SK-N-SH (cell line): ENCODE measurements at regions not wholly inside any gene's neighbourhood (a gene's known extent, or its start where the extent isn't known, plus 50 kb on each side); places are given as distances from the start of the nearest gene placed in this dataset.

Experiments
- CTCF ChIA-PET: fragments of 300-600, 350-600 bp; formaldehyde crosslinking; extraction: SDS; loops from one replicate; lab custom pipeline; 2021; lab: Yijun Ruan, JAX
- POLR2A ChIA-PET: fragments of 350-600 bp; sonication (Branson Sonifier 250); formaldehyde crosslinking; extraction: SDS; loops from one replicate; lab custom pipeline; 2020; ENCODE audit warnings: antibody characterized with exemption, inconsistent platforms; lab: Yijun Ruan, JAX
- DNase-seq: peaks from one replicate; pipeline ENCODE4 v3.0.0; 2012
- H2AFZ ChIP-seq: fragments of 200-600 bp; sonication (generic); 2 replicates; pipeline ENCODE4 v1.8.1; 2016; ENCODE audit warnings: antibody characterized with exemption, mild to moderate bottlenecking, low read depth
- H3F3A ChIP-seq: fragments of 200-600 bp; sonication (generic); replicated peaks from 2 replicates; pipeline ENCODE3; 2016; ENCODE audit warnings: antibody characterized with exemption, mild to moderate bottlenecking; ENCODE audit not compliant: insufficient read depth
- H3K27ac ChIP-seq, 2 experiments: fragments of 200-500 bp in 1 of 2; fragments of 200-600 bp in 1 of 2; sonication (Bioruptor generic) in 1 of 2; sonication (generic), shearing (Covaris generic) in 1 of 2; 2 replicates each; pipeline versions ENCODE4 v1.5.1 to v1.6.1; 2014 to 2016; ENCODE audit warnings: low read depth in 2 of 2, inconsistent platforms in 1 of 2, low read length in 1 of 2, mild to moderate bottlenecking in 1 of 2, mixed read lengths in 1 of 2
- H3K27me3 ChIP-seq: fragments of 200-600 bp; sonication (generic), shearing (Covaris generic); 2 replicates; pipeline ENCODE4 v1.6.1; 2016; ENCODE audit warnings: mixed run types; ENCODE audit not compliant: insufficient read depth
- H3K36me3 ChIP-seq, 2 experiments: fragments of 200-500 bp in 1 of 2; fragments of 200-600 bp in 1 of 2; sonication (Bioruptor generic) in 1 of 2; sonication (generic) in 1 of 2; replicated peaks in 1 of 2; 2 replicates each; pipeline versions ENCODE3 to v1.5.1; 2014 to 2016; ENCODE audit warnings: low read length in 1 of 2, mild to moderate bottlenecking in 1 of 2; ENCODE audit not compliant: insufficient read depth in 2 of 2, control insufficient read depth in 1 of 2
- H3K4me1 ChIP-seq, 2 experiments: fragments of 200-500 bp in 1 of 2; fragments of 200-600 bp in 1 of 2; sonication (Bioruptor generic) in 1 of 2; sonication (generic), shearing (Covaris generic) in 1 of 2; 2 replicates each; pipeline versions ENCODE4 v1.5.1 to v1.6.1; 2014 to 2016; ENCODE audit warnings: low read depth in 1 of 2, low read length in 1 of 2, mixed run types in 1 of 2; ENCODE audit not compliant: insufficient read depth in 2 of 2, control insufficient read depth in 1 of 2
- H3K4me2 ChIP-seq: fragments of 200-600 bp; sonication (generic), shearing (Covaris generic); 2 replicates; pipeline ENCODE4 v1.6.1; 2017; ENCODE audit warnings: mixed run types
- H3K4me3 ChIP-seq, 2 experiments: fragments of 200-500 bp in 1 of 2; fragments of 200-600 bp in 1 of 2; sonication (Bioruptor generic) in 1 of 2; sonication (generic), shearing (Covaris generic) in 1 of 2; 2 replicates each; pipeline versions ENCODE4 v1.5.1 to v1.8.1; 2014 to 2016; ENCODE audit warnings: low read depth in 2 of 2, inconsistent platforms in 1 of 2, low read length in 1 of 2, mild to moderate bottlenecking in 1 of 2, mixed read lengths in 1 of 2, moderate library complexity in 1 of 2
- H3K79me2 ChIP-seq: fragments of 200-600 bp; sonication (generic); 2 replicates; pipeline ENCODE4 v1.8.1; 2017; ENCODE audit warnings: mild to moderate bottlenecking; ENCODE audit not compliant: insufficient read depth
- H3K9ac ChIP-seq: fragments of 200-600 bp; sonication (generic); 2 replicates; pipeline ENCODE4 v1.6.1; 2017; ENCODE audit warnings: mixed run types
- H3K9me2 ChIP-seq: fragments of 200-600 bp; sonication (generic); 2 replicates; pipeline ENCODE4 v1.6.1; 2017; ENCODE audit warnings: mixed run types
- H3K9me3 ChIP-seq: fragments of 200-600 bp; sonication (generic); 2 replicates; pipeline ENCODE4 v1.6.1; 2017; ENCODE audit warnings: mixed run types, mild to moderate bottlenecking, moderate library complexity
- H4K20me1 ChIP-seq: fragments of 200-600 bp; sonication (generic); 2 replicates; pipeline ENCODE4 v1.6.1; 2017; ENCODE audit warnings: mild to moderate bottlenecking, mixed run types; ENCODE audit not compliant: insufficient read depth
- FOXJ3 ChIP-seq: sonication (generic); formaldehyde crosslinking; IDR thresholded peaks from 2 replicates; pipeline ENCODE4 v1.5.1; 2020; ENCODE audit warnings: mild to moderate bottlenecking, missing genetic modification reagents
- JUND ChIP-seq: IDR thresholded peaks from 2 replicates; pipeline ENCODE4 v1.4.0; 2012
- MAX ChIP-seq: IDR thresholded peaks from 2 replicates; pipeline ENCODE4 v1.4.0; 2012; ENCODE audit warnings: low read depth
- MXI1 ChIP-seq: IDR thresholded peaks from 2 replicates; pipeline ENCODE4 v1.6.1; 2012; ENCODE audit warnings: mild to moderate bottlenecking, low read depth, low read length, improper control_type of control experiment
- NFIC ChIP-seq: IDR thresholded peaks from 2 replicates; pipeline ENCODE4 v1.4.0; 2012; ENCODE audit warnings: borderline replicate concordance
- NRF1 ChIP-seq: IDR thresholded peaks from 2 replicates; pipeline ENCODE4 v1.6.1; 2012; ENCODE audit warnings: low read depth, mild to moderate bottlenecking, low read length
- POLR2AphosphoS5 ChIP-seq: IDR thresholded peaks from 2 replicates; pipeline ENCODE4 v1.6.1; 2012; ENCODE audit warnings: low read depth, low read length
- RCOR1 ChIP-seq: fragments of 150-350 bp; IDR thresholded peaks from 2 replicates; pipeline ENCODE4 v1.6.1; 2017; ENCODE audit warnings: antibody characterized with exemption, low read length
- SIN3A ChIP-seq: IDR thresholded peaks from 2 replicates; pipeline ENCODE4 v1.6.1; 2012; ENCODE audit warnings: low read depth, mild to moderate bottlenecking, low read length, moderate library complexity, borderline replicate concordance
- SMC3 ChIP-seq: IDR thresholded peaks from 2 replicates; pipeline ENCODE4 v1.6.1; 2012; ENCODE audit warnings: low read depth, low read length, improper control_type of control experiment
- TCF12 ChIP-seq: IDR thresholded peaks from 2 replicates; pipeline ENCODE4 v1.4.0; 2012
- TEAD4 ChIP-seq: IDR thresholded peaks from 2 replicates; pipeline ENCODE4 v1.4.0; 2012; ENCODE audit warnings: mild to moderate bottlenecking, borderline replicate concordance; ENCODE audit not compliant: insufficient read depth
- USF2 ChIP-seq: fragments of 150-350 bp; IDR thresholded peaks from 2 replicates; pipeline ENCODE4 v1.6.1; 2017; ENCODE audit warnings: antibody characterized with exemption, low read length, low read depth, borderline replicate concordance
- YY1 ChIP-seq: IDR thresholded peaks from 2 replicates; pipeline ENCODE4 v1.4.0; 2012; ENCODE audit warnings: low read depth, mild to moderate bottlenecking
- ZBTB33 ChIP-seq: IDR thresholded peaks from 2 replicates; pipeline ENCODE4 v1.4.0; 2012; ENCODE audit warnings: low read depth, borderline replicate concordance
- WGBS: methylation state at CpG from one replicate; pipeline ENCODE4 v1.1.6; 2017; ENCODE audit warnings: low lambda C conversion rate; 5-methylcytosine and 5-hydroxymethylcytosine counted together

- TF ChIP-seq ZBTB33 (peak; percentile 74; the same call in 1 of the 2 replicates), TCF12 (peak; percentile 98), NFIC (peak; percentile 99), FOXJ3 (CRISPR knock-in tag) (no peak), MAX (peak; percentile 86), USF2 (no peak), TEAD4 (peak; percentile 89), POLR2AphosphoS5 (peak; percentile 70; the same call in 1 of the 2 replicates), SMC3 (no peak), YY1 (peak; percentile 59; the same call in 1 of the 2 replicates), SIN3A (peak; percentile 25; the same call in 1 of the 2 replicates)
These were observed 100.3 kb downstream of the TTC32 start (continued) for GRCh38 chr2:19801367-19802080.

GRCh38 chr2:19800796-19801195 is 101.0 kb downstream of the TTC32 start:
- CTCF ChIA-PET = no interaction called here
- H3K4me2 ChIP-seq = no peak overlapping the region

More at GRCh38 chr2:19800796-19801195, 101.0 kb downstream of the TTC32 start:
- Histone ChIP-seq H3K27ac (no peak overlapping the region), H3K9ac (no peak overlapping the region), H3K9me2 (no peaks in the 10 kb centered on the region)
- TF ChIP-seq JUND (no peak), RCOR1 (no peak), NRF1 (no peak), MXI1 (no peak)
- TF ChIP-seq, all 33 proteins: peak for 0
- H3K4me3 ChIP-seq = no peak overlapping the region
- H2AFZ ChIP-seq = no peak overlapping the region
- peaks cover 13% of the 10 kb centered on the region; the same call in 1 of the 2 replicates for H3K27me3 ChIP-seq
- H3K79me2 ChIP-seq = no peaks in the 10 kb centered on the region
- DNase-seq = no peak
- POLR2A ChIA-PET = no interaction called here
- 79% methylated on average over 5 of the region's 5 CpGs for WGBS
- H4K20me1 ChIP-seq = no peaks in the 10 kb centered on the region
- no peaks in the 10 kb centered on the region for H3K9me3 ChIP-seq
- no peaks in the 10 kb centered on the region for H3K36me3 ChIP-seq
- peaks cover 9 to 22% of the 10 kb centered on the region in 2 experiments; a peak in 2 of 4 replicates for H3K4me1 ChIP-seq
- H3F3A ChIP-seq = peaks cover 8% of the 10 kb centered on the region
